ENCODE measurements at regions not wholly inside any gene's neighbourhood (a gene's known extent, or its start where the extent isn't known, plus 50 kb on each side); places are given as distances from the start of the nearest gene placed in this dataset.

- BruUV-seq (replicated peaks): no TSS peak
- no peak for DNase-seq (ENCODE audit: low spot score)
- Histone ChIP-seq H3K4me1 (ENCODE audit: insufficient read depth, low read length, poor library complexity, severe bottlenecking) (peaks cover 8% of the 10 kb centered on the region), H3K27me3 (replicated peaks; ENCODE audit: insufficient read depth, low read depth, low read length, poor library complexity) (no peaks in the 10 kb centered on the region), H3K4me3 (ENCODE audit: low read depth, low read length, poor library complexity, severe bottlenecking) (no peak overlapping the region), H3K9me3 (ENCODE audit: low read depth, low read length, poor library complexity, severe bottlenecking) (no peaks in the 10 kb centered on the region), H3K36me3 (ENCODE audit: insufficient read depth, low read length, poor library complexity, severe bottlenecking) (no peaks in the 10 kb centered on the region), H3K27ac (ENCODE audit: low read depth, low read length, poor library complexity, severe bottlenecking) (no peak overlapping the region)
- POLR2A ChIA-PET (ENCODE audit: low non-redundant PET): no interaction called here
- TF ChIP-seq EZH2 (IDR thresholded peaks at IDR 0.05; ENCODE audit: borderline replicate concordance, low read depth, low read length, poor library complexity, severe bottlenecking) (no peak), CTCF (conservative IDR thresholded peaks at IDR 0.05; ENCODE audit: low read depth, low read length) (no peak)
- intact Hi-C loops (cut with micrococcal nuclease; ENCODE audit: unreplicated experiment): no loop called here
- CTCF ChIA-PET: no interaction called here
These were observed 707.9 kb downstream of the CENPC start for GRCh38 chr4:66837279-66837922.

GRCh38 chr4:66829310-66829709 lies 716.0 kb downstream of the CENPC start:
- no TSS peak for BruUV-seq (replicated peaks)
- no peak overlapping the region for H3K27ac ChIP-seq (ENCODE audit: low read depth, low read length, poor library complexity, severe bottlenecking)
- no peaks in the 10 kb centered on the region for H3K4me1 ChIP-seq (ENCODE audit: insufficient read depth, low read length, poor library complexity, severe bottlenecking)
- no peak overlapping the region for H3K4me3 ChIP-seq (ENCODE audit: low read depth, low read length, poor library complexity, severe bottlenecking)
- intact Hi-C loops (cut with micrococcal nuclease; ENCODE audit: unreplicated experiment): loop anchor here (1.0 kb wide), 1 partner anchor 10 kb away; no protein-coding TSS in a partner anchor
- no peak for TF ChIP-seq CTCF (conservative IDR thresholded peaks at IDR 0.05; ENCODE audit: low read depth, low read length)
- no peak for TF ChIP-seq EZH2 (IDR thresholded peaks at IDR 0.05; ENCODE audit: borderline replicate concordance, low read depth, low read length, poor library complexity, severe bottlenecking)
- no peak for DNase-seq (ENCODE audit: low spot score)
- H3K36me3 ChIP-seq (ENCODE audit: insufficient read depth, low read length, poor library complexity, severe bottlenecking): no peaks in the 10 kb centered on the region
- H3K27me3 ChIP-seq (replicated peaks; ENCODE audit: insufficient read depth, low read depth, low read length, poor library complexity): no peaks in the 10 kb centered on the region
- ChIA-PET POLR2A (ENCODE audit: low non-redundant PET) (no interaction called here), CTCF (no interaction called here)
- no peaks in the 10 kb centered on the region for H3K9me3 ChIP-seq (ENCODE audit: low read depth, low read length, poor library complexity, severe bottlenecking)

- BruUV-seq (replicated peaks): no TSS peak
- ChIA-PET POLR2A (ENCODE audit: low non-redundant PET) (no interaction called here), CTCF (no interaction called here)
- no peaks in the 10 kb centered on the region for H3K9me3 ChIP-seq (ENCODE audit: low read depth, low read length, poor library complexity, severe bottlenecking)
- H3K27ac ChIP-seq (ENCODE audit: low read depth, low read length, poor library complexity, severe bottlenecking): no peak overlapping the region
- no peaks in the 10 kb centered on the region for H3K4me1 ChIP-seq (ENCODE audit: insufficient read depth, low read length, poor library complexity, severe bottlenecking)
- no peaks in the 10 kb centered on the region for H3K27me3 ChIP-seq (replicated peaks; ENCODE audit: insufficient read depth, low read depth, low read length, poor library complexity)
- DNase-seq (ENCODE audit: low spot score): no peak
- no peaks in the 10 kb centered on the region for H3K36me3 ChIP-seq (ENCODE audit: insufficient read depth, low read length, poor library complexity, severe bottlenecking)
- TF ChIP-seq CTCF (conservative IDR thresholded peaks at IDR 0.05; ENCODE audit: low read depth, low read length) (no peak), EZH2 (IDR thresholded peaks at IDR 0.05; ENCODE audit: borderline replicate concordance, low read depth, low read length, poor library complexity, severe bottlenecking) (no peak)
- intact Hi-C loops (cut with micrococcal nuclease; ENCODE audit: unreplicated experiment): no loop called here
- no peak overlapping the region for H3K4me3 ChIP-seq (ENCODE audit: low read depth, low read length, poor library complexity, severe bottlenecking)
These were observed 724.6 kb downstream of the CENPC start for GRCh38 chr4:66820681-66821080.
